NCI-H2107 treated with DMSO at 0.1 percent for 48 hours (cell line): ENCODE measurements at regions not wholly inside any gene's neighbourhood (a gene's known extent, or its start where the extent isn't known, plus 50 kb on each side); places are given as distances from the start of the nearest gene placed in this dataset.
A peak's percentile ranks its signal among the peaks of the same experiment; 100 is the strongest.

Experiments used
- DNase-seq: peaks from one replicate; lab custom pipeline; 2025; ENCODE audit not compliant: unreplicated experiment; lab: John Stamatoyannopoulos, UW

GRCh38 chr4:74878323-74878722 is 54.6 kb upstream of the PARM1 start:
- DNase-seq = no peak

GRCh38 chr4:74875451-74875850 is 57.5 kb upstream of the PARM1 start:
- no peak for DNase-seq

GRCh38 chr4:74874753-74875367 is 58.1 kb upstream of the PARM1 start:
- peak; percentile 51 for DNase-seq

- DNase-seq = peak; percentile 63
Observed at GRCh38 chr4:74873545-74874301, 59.2 kb upstream of the PARM1 start.

- no peak for DNase-seq
Observed at GRCh38 chr4:74858921-74859562, 64.7 kb upstream of the BTC start.

- no peak for DNase-seq
Observed at GRCh38 chr4:74855879-74856278, 61.6 kb upstream of the BTC start.

- DNase-seq = no peak
Observed at GRCh38 chr4:74848774-74849173, 54.5 kb upstream of the BTC start.

- DNase-seq = no peak
Observed at GRCh38 chr4:74845834-74846233, 51.5 kb upstream of the BTC start.
